HuH-7.5 (cell line): ENCODE measurements at regions not wholly inside any gene's neighbourhood (a gene's known extent, or its start where the extent isn't known, plus 50 kb on each side); places are given as distances from the start of the nearest gene placed in this dataset.
"Not testable (repeated sequence)": the region's sequence is repeated elsewhere in the genome, so short reads cannot be mapped to it uniquely, and the experiment has no call there.

Experiments used
- DNase-seq: peaks from one replicate; pipeline ENCODE4 v3.0.0; 2011; ENCODE audit warnings: low spot score

DNA sequence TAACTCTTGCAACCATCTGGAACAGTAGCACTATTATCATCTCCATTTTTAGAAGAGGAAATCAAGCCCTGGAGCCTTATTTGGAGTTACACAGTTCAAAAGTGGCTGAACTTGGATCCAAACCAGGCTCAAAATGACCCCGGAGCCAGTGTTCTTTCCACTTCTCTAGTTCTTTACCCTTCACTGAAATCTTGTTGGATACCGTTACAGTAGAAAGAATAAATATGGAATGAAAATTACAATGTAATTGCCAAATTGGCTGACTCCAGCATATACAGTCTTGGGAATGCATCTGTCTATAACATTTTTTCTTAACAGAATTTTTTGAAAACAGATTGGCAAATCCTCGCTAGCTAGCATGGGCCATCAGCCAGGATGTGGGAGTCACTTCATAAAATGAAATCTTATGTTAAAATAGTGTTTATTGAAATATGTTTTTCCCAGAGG lies 261.4 kb downstream of the CTH start:
- DNase-seq = no peak

DNA sequence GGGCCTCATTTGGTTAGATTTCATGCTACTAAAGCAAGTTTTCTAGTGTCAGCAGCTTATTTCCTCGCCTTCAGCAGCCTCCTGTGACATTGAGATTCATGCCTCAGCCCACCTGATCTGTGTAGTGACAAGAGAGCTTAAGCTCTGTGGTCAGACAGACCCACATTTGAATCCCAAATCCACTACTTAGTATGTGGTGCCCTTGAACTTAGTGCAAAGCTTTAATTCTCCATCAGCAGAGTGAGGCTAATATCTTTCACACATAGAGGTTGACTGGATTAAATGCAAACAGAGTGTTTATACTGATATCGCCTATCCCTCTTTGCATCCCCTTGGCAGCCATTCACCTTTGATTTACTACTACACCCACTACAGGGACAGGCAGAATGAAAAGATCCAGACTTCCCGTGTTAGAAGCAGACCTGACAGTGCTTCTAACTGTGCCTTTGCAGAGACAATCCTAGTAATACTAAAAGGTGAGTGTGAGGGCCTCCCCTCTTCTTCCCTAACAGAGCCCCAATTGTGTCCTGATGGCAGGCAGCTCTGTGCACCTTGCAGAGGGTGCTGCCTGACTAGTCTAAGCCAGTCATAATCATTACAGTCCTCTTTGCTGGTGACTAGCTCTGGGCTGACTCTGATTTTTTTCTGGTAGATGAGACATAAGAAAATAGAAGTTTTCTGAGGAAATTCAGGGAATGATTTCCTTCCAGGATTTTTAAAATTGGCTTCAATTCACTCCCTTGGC lies 264.0 kb downstream of the CTH start:
- no peak for DNase-seq

DNA sequence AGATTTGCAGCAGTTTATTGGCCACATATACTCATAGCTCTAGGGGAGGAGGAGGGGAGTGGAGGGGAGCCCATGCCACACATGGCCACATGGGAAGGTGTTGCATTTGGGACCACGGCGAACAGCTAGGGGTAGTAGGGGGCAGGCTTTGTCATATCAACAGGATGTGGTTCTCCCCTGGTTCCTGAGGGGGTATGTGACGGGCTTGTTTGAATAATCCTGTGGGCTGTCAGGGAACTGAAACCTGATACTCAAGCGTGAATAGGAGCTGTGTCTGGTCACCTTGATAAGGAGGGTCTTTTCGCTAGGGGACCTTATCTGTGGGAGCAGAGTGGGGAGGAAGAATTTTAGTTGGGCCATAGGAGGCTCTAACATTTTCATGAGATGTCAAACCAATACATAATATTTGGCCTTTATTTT lies 264.7 kb downstream of the CTH start:
- DNase-seq = no peak

DNA sequence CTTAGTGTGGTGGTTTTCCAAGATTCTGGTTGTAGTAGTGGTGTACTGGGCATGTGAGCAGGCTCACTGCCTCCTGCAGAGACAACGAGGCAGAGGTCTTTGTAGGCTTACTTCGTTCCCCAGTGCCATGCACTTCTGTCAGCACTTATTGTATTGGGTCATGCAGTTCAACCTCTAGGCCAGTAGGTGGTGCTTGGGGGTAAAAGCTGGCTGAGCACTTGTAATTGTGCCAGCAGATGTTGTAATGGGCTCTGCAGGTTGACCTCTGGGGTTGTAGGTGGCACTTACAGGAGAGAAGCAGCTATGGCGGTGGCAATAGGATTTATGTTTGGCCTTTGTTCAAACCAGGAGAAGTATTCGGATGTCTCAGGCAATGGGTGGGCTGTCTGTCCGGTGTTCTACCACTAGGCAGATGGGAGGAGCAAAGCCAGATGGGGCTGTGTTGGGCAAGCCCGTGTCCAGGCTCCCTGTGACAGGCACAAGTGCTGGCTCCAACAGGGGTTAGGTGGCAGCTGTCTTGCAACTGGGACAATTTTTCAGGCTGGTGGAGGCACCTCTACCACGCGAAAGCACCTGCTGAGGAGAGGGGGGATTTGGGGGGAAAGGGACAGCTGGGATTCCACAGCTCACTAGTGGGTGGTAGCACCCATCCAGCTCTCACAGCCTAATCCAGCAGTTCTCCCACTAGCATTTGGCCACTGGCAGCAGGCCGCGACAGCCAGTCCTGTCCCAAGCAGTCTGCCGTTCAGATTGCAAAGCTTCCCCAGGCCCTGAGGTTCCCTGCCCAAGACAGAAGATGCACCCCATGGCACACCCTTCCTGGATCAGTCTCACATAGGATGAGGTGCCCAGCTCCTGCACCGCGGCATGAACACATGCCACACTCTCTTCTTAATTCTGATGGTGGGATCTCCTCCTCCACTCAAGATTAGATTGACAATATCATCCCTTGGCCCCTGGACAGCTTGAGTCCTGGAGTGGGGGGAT lies 274.5 kb downstream of the CTH start:
- DNase-seq = no peak

- DNase-seq = no peak
Measured at GRCh38 chr1:70688580-70688979, 277.5 kb downstream of the CTH start.

- no peak for DNase-seq
Measured at GRCh38 chr1:70706381-70707037, 295.4 kb downstream of the CTH start.

DNA sequence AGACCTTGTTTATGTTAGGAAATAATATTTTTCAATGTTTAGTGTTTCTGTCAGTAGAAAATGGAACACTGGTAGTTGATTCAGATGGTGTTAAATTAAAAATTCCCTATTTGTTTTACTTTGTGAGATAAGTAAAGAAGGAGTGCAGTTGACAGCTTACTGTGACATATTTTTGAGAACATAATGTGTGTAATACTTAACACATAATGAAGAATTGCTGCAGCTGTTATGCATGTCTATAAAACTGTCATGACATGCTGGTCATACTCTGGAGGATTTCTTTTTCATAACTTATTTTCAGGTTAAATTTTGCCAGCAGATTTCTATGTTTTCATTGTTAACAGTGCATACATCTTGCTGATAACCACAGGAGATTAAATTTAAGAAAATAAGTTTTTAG lies 296.1 kb downstream of the CTH start:
- DNase-seq = no peak

DNA sequence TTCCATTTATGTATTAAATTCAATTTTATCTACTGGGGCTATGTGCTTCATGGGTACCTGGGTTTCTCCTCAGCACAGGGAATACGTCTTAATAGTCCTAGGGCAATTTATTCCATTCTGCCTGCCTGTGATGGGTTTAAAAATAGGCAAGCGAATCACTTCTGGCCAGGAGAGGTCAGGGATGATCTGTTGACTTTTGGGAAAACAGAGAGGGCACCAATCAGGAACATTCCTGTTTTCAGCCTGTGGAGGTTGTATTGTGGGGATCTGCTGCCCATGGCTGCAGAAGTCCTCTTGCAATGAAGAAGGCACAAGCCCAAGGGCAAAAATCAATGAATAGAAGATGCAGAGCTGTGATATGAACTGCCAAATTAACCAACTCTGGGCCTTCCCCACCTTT lies 303.1 kb downstream of the CTH start:
- no peak for DNase-seq

DNA sequence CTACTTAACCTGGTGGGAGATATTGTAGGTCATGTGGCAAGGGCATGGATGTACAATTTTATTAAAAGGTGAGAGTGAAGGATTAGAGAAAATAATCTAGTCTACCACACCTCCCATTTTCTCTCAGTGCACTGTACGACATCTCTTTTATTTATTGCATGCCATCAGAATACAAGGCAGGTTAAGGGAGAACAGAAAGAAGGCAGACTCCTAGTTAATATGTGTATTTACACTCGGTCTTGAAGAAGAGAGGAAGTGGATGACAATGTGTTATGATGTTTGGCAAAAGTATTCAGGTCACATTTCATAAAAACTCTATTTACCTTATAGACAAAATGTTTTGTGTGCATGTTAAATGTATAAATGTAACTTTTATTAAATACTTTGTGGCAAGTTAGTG lies 306.1 kb downstream of the CTH start:
- DNase-seq = no peak

DNA sequence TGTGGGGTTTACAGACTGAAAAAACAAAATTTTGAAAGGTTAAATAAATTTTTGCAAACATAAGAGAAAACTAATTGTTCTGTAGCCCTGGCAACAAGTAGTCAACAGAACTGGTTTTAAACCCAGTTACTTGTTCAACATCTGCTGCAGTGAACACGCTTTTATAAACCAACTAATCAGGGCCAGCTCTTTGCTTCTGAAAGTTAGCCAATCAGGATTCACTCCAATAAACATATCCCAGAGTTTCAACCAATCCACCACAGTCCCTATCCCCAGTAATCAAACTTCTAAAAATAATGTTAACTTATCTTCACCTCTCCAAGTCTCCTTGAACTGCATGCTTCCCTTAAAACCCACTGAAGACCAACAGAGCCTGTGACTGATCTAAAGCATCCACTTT lies 306.6 kb downstream of the CTH start:
- no peak for DNase-seq

GRCh38 chr1:70718086-70718630 lies 307.1 kb downstream of the CTH start:
- DNase-seq = no peak

- DNase-seq = no peak
Measured at GRCh38 chr1:70719154-70719553, 308.1 kb downstream of the CTH start.

DNA sequence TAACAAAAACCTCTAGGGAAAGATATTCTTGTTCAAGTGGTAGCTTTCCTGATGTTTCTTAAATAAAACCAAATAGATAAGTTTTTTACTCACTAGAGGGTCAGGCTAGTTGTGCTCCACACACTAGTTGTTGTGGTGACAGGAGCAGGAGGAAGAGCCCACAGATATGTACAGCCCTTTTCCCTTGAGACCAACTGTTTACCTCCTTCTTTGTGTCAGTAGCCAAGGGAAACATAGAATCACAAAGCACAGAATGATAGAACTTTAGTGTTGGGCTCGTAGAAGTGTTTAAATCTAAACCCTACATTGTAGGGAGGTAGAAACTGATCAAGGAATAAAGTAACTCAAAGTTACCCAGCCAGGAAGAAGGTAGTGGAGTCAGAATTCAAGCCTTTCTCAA lies 309.0 kb downstream of the CTH start:
- DNase-seq = no peak

DNA sequence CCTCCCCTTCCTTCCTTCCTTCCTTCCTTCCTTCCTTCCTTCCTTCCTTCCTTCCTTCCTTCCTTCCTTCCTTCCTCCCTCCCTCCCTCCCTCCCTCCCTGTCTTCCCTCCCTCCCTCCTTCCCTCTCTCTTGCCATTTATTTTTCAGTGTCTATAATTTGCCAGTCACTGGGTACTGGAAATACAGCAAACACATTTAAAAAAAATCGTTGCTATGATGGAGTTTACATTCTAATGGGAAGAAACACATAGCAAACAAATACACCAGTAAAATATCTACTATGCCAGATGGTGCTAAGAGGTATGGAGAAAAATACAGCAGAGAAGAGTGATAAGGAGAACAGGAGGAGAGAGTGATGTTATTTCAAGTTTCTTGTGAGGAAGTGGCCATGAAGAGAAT lies 309.5 kb downstream of the CTH start:
- no peak for DNase-seq

DNA sequence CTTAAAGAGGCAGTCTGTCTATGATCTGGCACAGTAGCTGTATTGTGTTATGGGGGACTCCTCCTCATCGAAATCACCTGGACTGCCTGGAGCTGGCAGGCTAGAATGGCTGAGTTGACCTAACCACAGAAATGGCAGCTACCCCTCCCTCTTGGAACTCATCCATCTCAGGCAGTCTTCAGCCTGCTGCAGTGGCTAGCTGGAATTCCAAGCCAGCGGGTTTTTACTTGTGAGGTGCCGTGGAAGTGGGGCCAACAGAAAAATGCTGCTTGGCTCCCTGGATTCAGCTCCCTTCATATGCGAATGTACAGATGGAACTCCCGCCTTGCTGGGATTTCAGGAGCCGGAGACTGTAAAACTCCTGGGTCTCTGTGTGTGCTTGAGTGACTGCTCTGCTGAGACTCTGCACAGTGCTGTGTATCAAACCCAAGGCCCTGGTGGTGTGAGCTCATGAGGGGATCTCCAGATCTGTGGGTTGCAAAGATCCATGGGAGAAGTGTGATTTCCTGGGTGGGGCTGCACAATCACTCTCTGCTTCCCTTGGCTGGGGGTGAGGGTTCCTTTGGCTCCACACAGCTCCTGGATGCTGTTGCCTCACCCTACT lies 316.9 kb downstream of the CTH start:
- no peak for DNase-seq

GRCh38 chr1:70736518-70736917 lies 311.1 kb downstream of the PTGER3 start:
- not testable (repeated sequence) for DNase-seq

GRCh38 chr1:70737125-70737524 lies 310.5 kb downstream of the PTGER3 start:
- DNase-seq = no peak

DNA sequence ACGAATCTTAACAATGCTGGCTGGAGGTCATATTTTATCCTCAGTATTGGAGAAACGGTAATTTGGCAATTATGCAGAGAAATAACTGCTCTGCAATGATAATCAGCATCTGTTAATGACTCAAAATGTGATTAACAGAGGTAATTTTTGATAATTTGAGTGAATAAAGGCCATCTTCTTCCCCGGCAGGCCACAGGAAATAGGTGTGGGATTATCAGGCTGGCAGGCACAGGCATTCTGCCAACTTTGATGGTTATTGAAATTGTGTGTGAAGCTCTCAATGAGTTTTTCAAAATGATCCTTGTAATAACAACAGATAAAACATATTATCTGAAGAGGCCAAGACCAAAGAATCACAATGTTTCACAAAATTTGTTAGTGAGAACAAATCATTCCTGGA lies 309.0 kb downstream of the PTGER3 start:
- no peak for DNase-seq

GRCh38 chr1:70745199-70745598 lies 302.4 kb downstream of the PTGER3 start:
- DNase-seq = no peak

GRCh38 chr1:70746062-70746461 lies 301.6 kb downstream of the PTGER3 start:
- not testable (repeated sequence) for DNase-seq

GRCh38 chr1:70747123-70747522 lies 300.5 kb downstream of the PTGER3 start:
- DNase-seq = not testable (repeated sequence)
